HG03575 (cell line): ENCODE measurements at regions not wholly inside any gene's neighbourhood (a gene's known extent, or its start where the extent isn't known, plus 50 kb on each side); places are given as distances from the start of the nearest gene placed in this dataset.

Experiments
- ATAC-seq: cut with Tn5 transposase; IDR thresholded peaks from one replicate; pipeline ENCODE4 v1.9.1; 2021; ENCODE audit not compliant: unreplicated experiment, insufficient number of reproducible peaks, low FRiP score; ENCODE audit errors: extremely low read depth

DNA sequence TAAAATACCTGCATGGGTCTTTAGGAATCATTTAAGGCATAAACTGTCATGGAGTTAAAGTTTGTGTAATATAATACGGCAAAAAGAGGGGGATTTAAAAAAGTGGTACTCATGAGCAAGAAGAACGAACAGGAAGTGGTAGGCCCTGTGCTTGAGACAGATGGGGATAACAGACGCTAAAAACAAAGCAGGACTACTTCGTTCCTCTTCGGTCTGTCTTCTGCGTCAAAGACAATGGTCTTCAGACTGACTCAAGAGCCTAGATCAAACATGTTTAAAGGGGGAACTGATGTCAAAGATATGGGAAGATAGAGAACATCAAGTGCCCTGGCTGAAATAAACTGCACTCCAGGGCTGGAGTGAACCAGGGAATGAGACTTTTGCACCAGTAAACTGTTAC is 59.8 kb upstream of the RFX3 start:
- no peak for ATAC-seq

DNA sequence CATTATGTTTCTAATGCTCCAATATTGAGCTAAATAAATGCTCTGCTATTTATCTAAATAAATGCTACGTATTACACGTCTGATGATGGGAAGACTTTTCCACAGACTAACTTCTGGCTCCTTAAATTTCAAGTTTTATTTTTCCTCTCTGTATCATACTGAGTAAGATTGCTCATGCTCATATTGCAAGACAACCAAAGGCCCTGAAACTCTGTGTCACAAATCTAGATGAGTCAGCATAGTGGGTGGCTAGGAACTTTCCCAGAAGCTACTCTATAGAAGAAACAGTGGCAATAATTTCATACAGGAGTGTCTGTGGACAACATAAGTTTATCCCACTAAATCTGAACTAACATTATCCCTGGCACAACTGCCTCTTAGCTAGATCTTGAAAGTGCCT is 53.0 kb upstream of the RFX3 start:
- no peak for ATAC-seq

DNA sequence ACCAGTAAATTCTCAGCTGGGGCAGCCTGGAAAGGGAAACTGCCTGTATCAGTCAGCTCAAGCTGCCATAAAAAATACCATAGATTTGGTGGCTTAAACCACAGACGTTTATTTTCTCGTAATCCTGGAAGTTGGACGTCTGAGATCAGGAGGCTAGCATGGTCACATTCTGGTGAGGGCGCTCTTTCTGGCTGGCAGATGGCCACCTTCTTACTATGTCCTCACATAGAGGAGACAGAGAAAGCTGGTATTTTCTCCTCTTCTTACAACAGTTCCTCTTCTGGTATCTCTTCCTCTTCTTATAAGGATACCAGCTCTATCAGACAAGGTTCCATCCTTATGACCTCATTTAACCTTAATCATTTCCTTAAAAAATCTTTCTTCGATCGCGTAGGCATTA is 50.5 kb upstream of the RFX3 start:
- no peak for ATAC-seq

DNA sequence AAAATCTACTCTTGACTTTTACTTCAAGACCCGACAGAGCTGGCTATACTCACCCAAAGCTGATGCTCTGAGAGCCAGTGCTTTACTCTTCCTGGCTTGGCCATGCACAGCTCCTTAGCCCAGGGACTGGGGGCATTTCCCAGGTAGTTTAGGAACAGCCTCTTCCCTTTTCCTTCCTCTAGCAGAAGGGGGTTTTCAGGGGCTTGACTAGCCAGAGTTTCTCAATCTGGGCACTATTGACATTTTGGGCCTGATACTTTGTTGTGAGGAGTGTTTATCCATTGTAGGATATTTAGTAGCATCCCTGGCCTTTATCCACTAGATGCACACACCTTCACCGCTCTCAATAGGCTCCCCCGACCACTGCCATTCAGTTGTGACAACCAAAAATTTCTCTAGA is 50.0 kb upstream of the RFX3 start:
- ATAC-seq = no peak
